ENCODE measurements at regions not wholly inside any gene's neighbourhood (a gene's known extent, or its start where the extent isn't known, plus 50 kb on each side); places are given as distances from the start of the nearest gene placed in this dataset.

DNA sequence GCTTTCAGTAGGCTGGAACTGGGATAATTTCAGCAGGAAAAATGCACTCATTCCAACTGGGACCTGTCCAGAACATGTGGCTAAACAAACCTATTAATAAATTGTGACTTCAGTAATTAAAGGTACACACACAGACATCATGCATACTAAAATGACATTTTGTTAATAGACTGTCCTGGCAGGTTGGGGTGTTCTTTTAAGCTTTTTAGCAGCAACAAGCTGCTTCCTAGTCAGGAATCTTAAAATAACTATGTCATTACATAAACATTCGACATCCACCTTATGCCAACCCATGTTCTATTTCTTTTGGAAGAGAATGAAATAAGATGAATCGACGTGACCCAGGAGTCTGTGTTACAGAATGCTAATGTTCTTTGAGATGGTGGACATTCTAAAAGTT, 435.7 kb downstream of the TXNL1 start:
- TF ChIP-seq, protein P1, sequence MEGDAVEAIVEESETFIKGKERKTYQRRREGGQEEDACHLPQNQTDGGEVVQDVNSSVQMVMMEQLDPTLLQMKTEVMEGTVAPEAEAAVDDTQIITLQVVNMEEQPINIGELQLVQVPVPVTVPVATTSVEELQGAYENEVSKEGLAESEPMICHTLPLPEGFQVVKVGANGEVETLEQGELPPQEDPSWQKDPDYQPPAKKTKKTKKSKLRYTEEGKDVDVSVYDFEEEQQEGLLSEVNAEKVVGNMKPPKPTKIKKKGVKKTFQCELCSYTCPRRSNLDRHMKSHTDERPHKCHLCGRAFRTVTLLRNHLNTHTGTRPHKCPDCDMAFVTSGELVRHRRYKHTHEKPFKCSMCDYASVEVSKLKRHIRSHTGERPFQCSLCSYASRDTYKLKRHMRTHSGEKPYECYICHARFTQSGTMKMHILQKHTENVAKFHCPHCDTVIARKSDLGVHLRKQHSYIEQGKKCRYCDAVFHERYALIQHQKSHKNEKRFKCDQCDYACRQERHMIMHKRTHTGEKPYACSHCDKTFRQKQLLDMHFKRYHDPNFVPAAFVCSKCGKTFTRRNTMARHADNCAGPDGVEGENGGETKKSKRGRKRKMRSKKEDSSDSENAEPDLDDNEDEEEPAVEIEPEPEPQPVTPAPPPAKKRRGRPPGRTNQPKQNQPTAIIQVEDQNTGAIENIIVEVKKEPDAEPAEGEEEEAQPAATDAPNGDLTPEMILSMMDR (IDR thresholded peaks at IDR 0.05) = no peak
- intact Hi-C loops (cut with micrococcal nuclease) = no loop called here
- H4K20me1 ChIP-seq (ENCODE audit: insufficient read depth, low read length) = no peaks in the 10 kb centered on the region
- H3K27me3 Mint-ChIP-seq (ENCODE audit: low read depth in 3 of 3) = peaks cover 0 to 1% (median under 1%) of the 10 kb centered on the region in 3 donors
- no peak overlapping the region for H2AFZ ChIP-seq (ENCODE audit: insufficient read depth, low read depth, low read length, poor library complexity, severe bottlenecking)
- H3K4me3 ChIP-seq (replicated peaks in 1 of 3; ENCODE audit: low read depth in 2 of 3, low read length in 3 of 3) = no peak overlapping the region
- no peaks in the 10 kb centered on the region for H3K27me3 ChIP-seq (ENCODE audit: control insufficient read depth in 2 of 2, insufficient read depth in 2 of 2, low read length in 2 of 2)
- peaks cover 0 to 14% (median 8%) of the 10 kb centered on the region in 7 donors for H3K9me3 Mint-ChIP-seq
- no peak for DNase-seq
- no peak overlapping the region for H3K9ac ChIP-seq (ENCODE audit: insufficient read depth, low read length, poor library complexity, severe bottlenecking)
- H3K27ac Mint-ChIP-seq = no peak overlapping the region
- H3K4me1 ChIP-seq (ENCODE audit: control insufficient read depth in 1 of 2, insufficient read depth in 2 of 2, low read length in 2 of 2) = no peaks in the 10 kb centered on the region
- peaks cover 0 to 10% of the 10 kb centered on the region in 2 donors for H3K9me3 ChIP-seq (replicated peaks in 1 of 2; ENCODE audit: control insufficient read depth in 1 of 2, insufficient read depth in 1 of 2, low read length in 2 of 2)
- H3K36me3 ChIP-seq (replicated peaks in 1 of 2; ENCODE audit: control insufficient read depth in 1 of 2, insufficient read depth in 2 of 2, low read length in 2 of 2) = no peaks in the 10 kb centered on the region
- H3K27ac ChIP-seq (ENCODE audit: low read depth in 1 of 2, low read length in 2 of 2) = no peak overlapping the region
- WGBS (ENCODE audit: insufficient coverage) = 100% methylated on average over 2 of the region's 3 CpGs
- H3K4me3 Mint-ChIP-seq = no peak overlapping the region
- no peaks in the 10 kb centered on the region for H3K4me1 Mint-ChIP-seq
- H3K4me2 ChIP-seq (replicated peaks; ENCODE audit: extremely low read depth, low read length, poor library complexity, severe bottlenecking) = no peak overlapping the region
- H3K79me2 ChIP-seq (ENCODE audit: insufficient read depth, low read length) = no peaks in the 10 kb centered on the region
- H3K36me3 Mint-ChIP-seq = no peaks in the 10 kb centered on the region

DNA sequence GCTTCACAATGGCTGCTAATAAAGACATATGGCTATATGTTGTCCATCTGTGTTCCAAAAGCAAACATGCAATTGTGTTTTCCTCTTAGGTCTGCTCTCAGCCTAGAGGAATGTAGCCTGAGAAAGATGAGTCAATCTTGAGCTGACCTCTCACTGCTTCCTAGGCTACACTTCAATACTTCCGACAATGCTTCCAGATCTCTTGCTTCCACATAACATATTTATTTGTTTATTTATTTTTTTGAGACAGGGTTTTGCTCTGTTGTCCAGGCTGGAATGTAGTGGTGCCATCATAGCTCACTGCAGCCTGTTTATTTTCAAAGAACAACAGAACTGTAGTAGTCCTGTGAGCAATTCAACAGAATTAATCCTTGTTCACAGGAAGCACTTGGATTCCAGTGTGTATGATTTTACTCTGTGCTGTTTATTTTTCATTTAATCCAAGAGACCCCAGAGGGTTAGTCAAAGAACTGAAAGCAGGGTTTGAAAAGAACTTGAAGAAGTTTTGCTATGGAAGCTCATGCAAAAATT, 437.9 kb downstream of the TXNL1 start:
- intact Hi-C loops (cut with micrococcal nuclease) = no loop called here
- H3K4me2 ChIP-seq (replicated peaks; ENCODE audit: extremely low read depth, low read length, poor library complexity, severe bottlenecking) = no peak overlapping the region
- H3K79me2 ChIP-seq (ENCODE audit: insufficient read depth, low read length) = no peaks in the 10 kb centered on the region
- Mint-ChIP-seq H3K27me3 (ENCODE audit: low read depth in 3 of 3) (peaks cover 0 to 1% (median 1%) of the 10 kb centered on the region in 3 donors), H3K27ac (no peak overlapping the region), H3K9me3 (peaks cover 0 to 13% (median 8%) of the 10 kb centered on the region in 7 donors), H3K4me1 (no peaks in the 10 kb centered on the region), H3K36me3 (no peaks in the 10 kb centered on the region), H3K4me3 (no peak overlapping the region)
- no peak for DNase-seq
- no peaks in the 10 kb centered on the region for H3K36me3 ChIP-seq (replicated peaks in 1 of 2; ENCODE audit: control insufficient read depth in 1 of 2, insufficient read depth in 2 of 2, low read length in 2 of 2)
- H4K20me1 ChIP-seq (ENCODE audit: insufficient read depth, low read length) = no peaks in the 10 kb centered on the region
- no peak overlapping the region for H2AFZ ChIP-seq (ENCODE audit: insufficient read depth, low read depth, low read length, poor library complexity, severe bottlenecking)
- no peak overlapping the region for H3K27ac ChIP-seq (ENCODE audit: low read depth in 1 of 2, low read length in 2 of 2)
- H3K4me3 ChIP-seq (replicated peaks in 1 of 3; ENCODE audit: low read depth in 2 of 3, low read length in 3 of 3) = no peak overlapping the region
- H3K9ac ChIP-seq (ENCODE audit: insufficient read depth, low read length, poor library complexity, severe bottlenecking) = no peak overlapping the region
- no CpG with 5 or more reads among the region's 1 CpG for WGBS (ENCODE audit: insufficient coverage)
- H3K27me3 ChIP-seq (ENCODE audit: control insufficient read depth in 2 of 2, insufficient read depth in 2 of 2, low read length in 2 of 2) = no peaks in the 10 kb centered on the region
- no peaks in the 10 kb centered on the region for H3K4me1 ChIP-seq (ENCODE audit: control insufficient read depth in 1 of 2, insufficient read depth in 2 of 2, low read length in 2 of 2)
- TF ChIP-seq, protein P1 (IDR thresholded peaks at IDR 0.05) = no peak
- peaks cover 0 to 10% of the 10 kb centered on the region in 2 donors for H3K9me3 ChIP-seq (replicated peaks in 1 of 2; ENCODE audit: control insufficient read depth in 1 of 2, insufficient read depth in 1 of 2, low read length in 2 of 2)
